GM23338 (cell line): ENCODE measurements at regions not wholly inside any gene's neighbourhood (a gene's known extent, or its start where the extent isn't known, plus 50 kb on each side); places are given as distances from the start of the nearest gene placed in this dataset.

Source experiments
- ATAC-seq: fragments of 200-7000 bp; cut with Tn5 transposase; 3 replicates; pipeline ENCODE4 v1.9.1; 2020
- DNase-seq: peaks from one replicate; pipeline ENCODE4 v3.0.0-alpha.2; 2015; ENCODE audit warnings: low spot score
- H2AFZ ChIP-seq: fragments of 200-600 bp; sonication (generic); 2 replicates; pipeline ENCODE4 v1.8.0; 2016; ENCODE audit warnings: antibody characterized with exemption, mild to moderate bottlenecking, moderate library complexity
- H3F3A ChIP-seq: fragments of 200-600 bp; sonication (generic); replicated peaks from 2 replicates; pipeline ENCODE4 v1.8.0; 2017; ENCODE audit warnings: antibody characterized with exemption, mixed run types, low read depth
- H3K27ac ChIP-seq: fragments of 200-600 bp; sonication (generic); 2 replicates; pipeline ENCODE4 v1.6.1; 2016; ENCODE audit warnings: low read depth
- H3K27me3 ChIP-seq: fragments of 200-600 bp; sonication (generic); 2 replicates; pipeline ENCODE4 v1.8.0; 2016; ENCODE audit warnings: mild to moderate bottlenecking, mixed run types, moderate library complexity; ENCODE audit not compliant: insufficient read depth
- H3K36me3 ChIP-seq: fragments of 200-600 bp; sonication (generic); 2 replicates; pipeline ENCODE4 v1.8.0; 2016; ENCODE audit warnings: mild to moderate bottlenecking; ENCODE audit not compliant: insufficient read depth
- H3K4me1 ChIP-seq: fragments of 200-600 bp; sonication (generic); 2 replicates; pipeline ENCODE4 v1.8.0; 2016; ENCODE audit warnings: mild to moderate bottlenecking, moderate library complexity; ENCODE audit not compliant: insufficient read depth
- H3K4me2 ChIP-seq: fragments of 200-600 bp; sonication (generic); 2 replicates; pipeline ENCODE4 v1.7.1; 2017; ENCODE audit warnings: mixed run types
- H3K4me3 ChIP-seq: fragments of 200-600 bp; sonication (generic); 2 replicates; pipeline ENCODE4 v1.6.1; 2016; ENCODE audit warnings: mixed run types
- H3K79me2 ChIP-seq: fragments of 200-600 bp; sonication (generic); replicated peaks from 2 replicates; pipeline ENCODE4 v1.8.0; 2017; ENCODE audit warnings: mild to moderate bottlenecking; ENCODE audit not compliant: insufficient read depth
- H3K9me2 ChIP-seq: fragments of 200-600 bp; sonication (generic); 2 replicates; pipeline ENCODE4 v1.8.0; 2017; ENCODE audit not compliant: insufficient read depth
- H4K20me1 ChIP-seq: fragments of 200-600 bp; sonication (generic); replicated peaks from 2 replicates; pipeline ENCODE4 v1.8.0; 2017; ENCODE audit warnings: mild to moderate bottlenecking; ENCODE audit not compliant: insufficient read depth
- H3K27ac Mint-ChIP-seq: 2 replicates; pipeline ENCODE4 v1.8.0; 2020; ENCODE audit warnings: inconsistent platforms, mild to moderate bottlenecking, moderate library complexity, mixed read lengths
- H3K27me3 Mint-ChIP-seq: 3 replicates; pipeline ENCODE4 v1.8.0; 2022; ENCODE audit warnings: low read depth, mild to moderate bottlenecking, moderate library complexity, mixed read lengths, inconsistent platforms; ENCODE audit not compliant: insufficient read depth, poor library complexity
- H3K36me3 Mint-ChIP-seq: 3 replicates; pipeline ENCODE4 v1.8.0; 2021; ENCODE audit warnings: low read depth, mild to moderate bottlenecking, inconsistent platforms, moderate library complexity, mixed read lengths
- H3K4me1 Mint-ChIP-seq: 3 replicates; pipeline ENCODE4 v1.8.0; 2020; ENCODE audit warnings: mild to moderate bottlenecking, inconsistent platforms, mixed read lengths
- H3K4me3 Mint-ChIP-seq: 3 replicates; pipeline ENCODE4 v1.8.0; 2021; ENCODE audit warnings: moderate library complexity, mild to moderate bottlenecking, inconsistent platforms, mixed read lengths
- H3K9me3 Mint-ChIP-seq: 3 replicates; pipeline ENCODE4 v1.8.0; 2020; ENCODE audit warnings: moderate library complexity, mild to moderate bottlenecking, inconsistent platforms, mixed read lengths
- CREB1 ChIP-seq: fragments of 250-450 bp; sonication (Bioruptor Pico); IDR thresholded peaks from 2 replicates; pipeline ENCODE4 v1.5.0; 2020; ENCODE audit warnings: low read depth, mild to moderate bottlenecking, moderate library complexity
- ETS1 ChIP-seq: IDR thresholded peaks from 2 replicates; pipeline ENCODE4 v1.6.1; 2016; ENCODE audit warnings: antibody characterized with exemption
- EZH2 ChIP-seq: fragments of 200-600 bp; sonication (generic); IDR thresholded peaks from one replicate; pipeline ENCODE4 v1.8.0; 2017; ENCODE audit warnings: antibody characterized with exemption, mild to moderate bottlenecking, low read depth; ENCODE audit not compliant: unreplicated experiment
- EZH2phosphoT487 ChIP-seq: fragments of 200-600 bp; sonication (generic); IDR thresholded peaks from one replicate; pipeline ENCODE4 v1.8.1; 2018; ENCODE audit warnings: antibody characterized with exemption; ENCODE audit not compliant: unreplicated experiment
- JUNB ChIP-seq: IDR thresholded peaks from one replicate; pipeline ENCODE4 v1.6.1; 2016; ENCODE audit warnings: antibody characterized with exemption; ENCODE audit not compliant: unreplicated experiment
- NANOG ChIP-seq: IDR thresholded peaks from 2 replicates; pipeline ENCODE4 v1.6.1; 2016; ENCODE audit warnings: antibody characterized with exemption, borderline replicate concordance
- POLR2AphosphoS5 ChIP-seq: IDR thresholded peaks from 2 replicates; pipeline ENCODE4 v1.6.1; 2016; ENCODE audit warnings: antibody characterized with exemption, low read depth
- STAT1 ChIP-seq: IDR thresholded peaks from one replicate; pipeline ENCODE4 v1.6.1; 2016; ENCODE audit warnings: antibody characterized with exemption; ENCODE audit not compliant: unreplicated experiment
- ZNF114 ChIP-seq: fragments of 250-450 bp; sonication (Bioruptor Pico); IDR thresholded peaks from 2 replicates; pipeline ENCODE4 v1.5.0; 2020; ENCODE audit warnings: mild to moderate bottlenecking, moderate library complexity
- ZNF331 ChIP-seq: fragments of 250-450 bp; sonication (Bioruptor Pico); IDR thresholded peaks from 2 replicates; pipeline ENCODE4 v1.5.0; 2020; ENCODE audit warnings: low read depth, mild to moderate bottlenecking, moderate library complexity
- ZNF462 ChIP-seq: fragments of 250-450 bp; sonication (Bioruptor Pico); IDR thresholded peaks from 2 replicates; pipeline ENCODE4 v1.5.0; 2020; ENCODE audit warnings: mild to moderate bottlenecking, moderate library complexity
- TF ChIP-seq, protein P1 (sequence below): IDR thresholded peaks from one replicate; pipeline ENCODE4 v1.6.1; 2018; ENCODE audit warnings: antibody characterized with exemption; ENCODE audit not compliant: unreplicated experiment
- TF ChIP-seq, protein P2 (sequence below), 2 experiments: fragments of 200-600 bp in 1 of 2; sonication (generic) in 1 of 2; conservative IDR thresholded peaks; 2 replicates each; pipeline versions ENCODE4 v1.5.1 to v1.6.1; 2016 to 2017; ENCODE audit warnings: antibody characterized with exemption in 2 of 2, low read depth in 2 of 2, mild to moderate bottlenecking in 2 of 2, moderate library complexity in 1 of 2

DNA sequence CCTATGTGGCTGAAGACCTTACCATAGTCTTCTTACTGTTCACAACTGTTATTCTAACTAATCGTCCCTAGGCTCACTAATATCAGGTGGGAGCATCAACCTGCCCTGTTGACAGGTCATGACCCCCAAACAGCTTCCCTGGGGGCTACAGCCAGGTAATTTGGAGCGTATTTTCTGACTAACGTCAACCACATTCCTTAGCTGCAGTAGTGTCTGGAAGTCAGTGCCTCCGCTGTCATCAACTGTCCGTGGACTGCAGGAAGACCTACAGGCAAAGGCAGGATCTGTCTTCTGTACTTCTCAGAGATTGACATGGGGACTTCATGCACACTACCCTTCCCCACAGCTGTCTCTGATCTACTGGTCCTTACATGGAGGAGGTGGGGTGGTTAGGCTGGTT, 456.9 kb downstream of the BCL11A start:
- peaks cover 16% of the 10 kb centered on the region for H3K9me2 ChIP-seq
- no peaks in the 10 kb centered on the region for H3K36me3 ChIP-seq
- H3K27me3 Mint-ChIP-seq = peaks cover 7% of the 10 kb centered on the region

More for the DNA sequence above, 456.9 kb downstream of the BCL11A start:
- H3K27ac Mint-ChIP-seq = no peak overlapping the region
- Histone ChIP-seq H3F3A (no peaks in the 10 kb centered on the region), H3K27me3 (no peaks in the 10 kb centered on the region), H4K20me1 (no peaks in the 10 kb centered on the region), H3K79me2 (no peaks in the 10 kb centered on the region), H3K4me1 (peaks cover 12% of the 10 kb centered on the region; the same call in 1 of the 2 replicates), H3K4me2 (no peak overlapping the region), H3K4me3 (no peak overlapping the region), H2AFZ (no peak overlapping the region), H3K27ac (no peak overlapping the region)
- H3K9me3 Mint-ChIP-seq = no peaks in the 10 kb centered on the region
- no peak overlapping the region for H3K4me3 Mint-ChIP-seq
- no peaks in the 10 kb centered on the region for H3K36me3 Mint-ChIP-seq
- ATAC-seq (no peak), DNase-seq (no peak)
- no peak for TF ChIP-seq EZH2phosphoT487
- no peak for TF ChIP-seq ETS1
- no peak for TF ChIP-seq NANOG
- TF ChIP-seq ZNF462 = no peak
- TF ChIP-seq ZNF114 (CRISPR knock-in tag) = no peak
- TF ChIP-seq STAT1 = no peak
- TF ChIP-seq EZH2 = no peak
- TF ChIP-seq, protein P1, sequence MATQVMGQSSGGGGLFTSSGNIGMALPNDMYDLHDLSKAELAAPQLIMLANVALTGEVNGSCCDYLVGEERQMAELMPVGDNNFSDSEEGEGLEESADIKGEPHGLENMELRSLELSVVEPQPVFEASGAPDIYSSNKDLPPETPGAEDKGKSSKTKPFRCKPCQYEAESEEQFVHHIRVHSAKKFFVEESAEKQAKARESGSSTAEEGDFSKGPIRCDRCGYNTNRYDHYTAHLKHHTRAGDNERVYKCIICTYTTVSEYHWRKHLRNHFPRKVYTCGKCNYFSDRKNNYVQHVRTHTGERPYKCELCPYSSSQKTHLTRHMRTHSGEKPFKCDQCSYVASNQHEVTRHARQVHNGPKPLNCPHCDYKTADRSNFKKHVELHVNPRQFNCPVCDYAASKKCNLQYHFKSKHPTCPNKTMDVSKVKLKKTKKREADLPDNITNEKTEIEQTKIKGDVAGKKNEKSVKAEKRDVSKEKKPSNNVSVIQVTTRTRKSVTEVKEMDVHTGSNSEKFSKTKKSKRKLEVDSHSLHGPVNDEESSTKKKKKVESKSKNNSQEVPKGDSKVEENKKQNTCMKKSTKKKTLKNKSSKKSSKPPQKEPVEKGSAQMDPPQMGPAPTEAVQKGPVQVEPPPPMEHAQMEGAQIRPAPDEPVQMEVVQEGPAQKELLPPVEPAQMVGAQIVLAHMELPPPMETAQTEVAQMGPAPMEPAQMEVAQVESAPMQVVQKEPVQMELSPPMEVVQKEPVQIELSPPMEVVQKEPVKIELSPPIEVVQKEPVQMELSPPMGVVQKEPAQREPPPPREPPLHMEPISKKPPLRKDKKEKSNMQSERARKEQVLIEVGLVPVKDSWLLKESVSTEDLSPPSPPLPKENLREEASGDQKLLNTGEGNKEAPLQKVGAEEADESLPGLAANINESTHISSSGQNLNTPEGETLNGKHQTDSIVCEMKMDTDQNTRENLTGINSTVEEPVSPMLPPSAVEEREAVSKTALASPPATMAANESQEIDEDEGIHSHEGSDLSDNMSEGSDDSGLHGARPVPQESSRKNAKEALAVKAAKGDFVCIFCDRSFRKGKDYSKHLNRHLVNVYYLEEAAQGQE = no peak
- TF ChIP-seq, protein P2, sequence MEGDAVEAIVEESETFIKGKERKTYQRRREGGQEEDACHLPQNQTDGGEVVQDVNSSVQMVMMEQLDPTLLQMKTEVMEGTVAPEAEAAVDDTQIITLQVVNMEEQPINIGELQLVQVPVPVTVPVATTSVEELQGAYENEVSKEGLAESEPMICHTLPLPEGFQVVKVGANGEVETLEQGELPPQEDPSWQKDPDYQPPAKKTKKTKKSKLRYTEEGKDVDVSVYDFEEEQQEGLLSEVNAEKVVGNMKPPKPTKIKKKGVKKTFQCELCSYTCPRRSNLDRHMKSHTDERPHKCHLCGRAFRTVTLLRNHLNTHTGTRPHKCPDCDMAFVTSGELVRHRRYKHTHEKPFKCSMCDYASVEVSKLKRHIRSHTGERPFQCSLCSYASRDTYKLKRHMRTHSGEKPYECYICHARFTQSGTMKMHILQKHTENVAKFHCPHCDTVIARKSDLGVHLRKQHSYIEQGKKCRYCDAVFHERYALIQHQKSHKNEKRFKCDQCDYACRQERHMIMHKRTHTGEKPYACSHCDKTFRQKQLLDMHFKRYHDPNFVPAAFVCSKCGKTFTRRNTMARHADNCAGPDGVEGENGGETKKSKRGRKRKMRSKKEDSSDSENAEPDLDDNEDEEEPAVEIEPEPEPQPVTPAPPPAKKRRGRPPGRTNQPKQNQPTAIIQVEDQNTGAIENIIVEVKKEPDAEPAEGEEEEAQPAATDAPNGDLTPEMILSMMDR (conservative IDR thresholded peaks at IDR 0.05; ENCODE audit: low read depth in 2 of 2) = no peak
- no peak for TF ChIP-seq CREB1 (CRISPR knock-in tag)
- no peak for TF ChIP-seq ZNF331 (CRISPR knock-in tag)
- TF ChIP-seq POLR2AphosphoS5 = no peak
- no peak for TF ChIP-seq JUNB
- H3K4me1 Mint-ChIP-seq = peaks cover 6% of the 10 kb centered on the region; the same call in 2 of the 3 replicates
